ENCODE measurements at regions not wholly inside any gene's neighbourhood (a gene's known extent, or its start where the extent isn't known, plus 50 kb on each side); places are given as distances from the start of the nearest gene placed in this dataset.
A peak's percentile ranks its signal among the peaks of the same experiment; 100 is the strongest.

DNA sequence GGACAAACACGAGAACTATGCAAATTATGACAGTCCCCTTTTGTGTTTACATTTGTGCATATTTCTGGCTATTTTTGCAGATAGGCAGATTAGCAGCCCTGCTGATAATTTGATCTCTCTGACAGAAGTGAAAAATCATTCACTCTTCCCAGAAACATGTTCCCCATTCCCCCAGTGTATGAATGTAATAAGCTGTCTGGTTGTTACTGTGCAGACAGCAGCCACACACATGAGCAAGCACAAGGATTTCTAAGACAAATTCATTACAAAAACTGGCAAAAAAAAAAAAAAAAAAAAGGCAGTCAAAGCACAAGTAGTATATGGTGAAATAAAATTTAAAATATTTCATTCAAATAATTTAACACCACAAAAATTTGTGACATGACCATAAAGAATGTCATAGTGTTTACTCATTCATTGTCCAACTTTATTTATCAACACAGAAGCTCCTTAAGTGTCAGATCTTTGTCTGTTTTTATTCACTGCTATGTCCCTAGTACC is 95.5 kb upstream of the VGLL2 start:
- no peak for DNase-seq

DNA sequence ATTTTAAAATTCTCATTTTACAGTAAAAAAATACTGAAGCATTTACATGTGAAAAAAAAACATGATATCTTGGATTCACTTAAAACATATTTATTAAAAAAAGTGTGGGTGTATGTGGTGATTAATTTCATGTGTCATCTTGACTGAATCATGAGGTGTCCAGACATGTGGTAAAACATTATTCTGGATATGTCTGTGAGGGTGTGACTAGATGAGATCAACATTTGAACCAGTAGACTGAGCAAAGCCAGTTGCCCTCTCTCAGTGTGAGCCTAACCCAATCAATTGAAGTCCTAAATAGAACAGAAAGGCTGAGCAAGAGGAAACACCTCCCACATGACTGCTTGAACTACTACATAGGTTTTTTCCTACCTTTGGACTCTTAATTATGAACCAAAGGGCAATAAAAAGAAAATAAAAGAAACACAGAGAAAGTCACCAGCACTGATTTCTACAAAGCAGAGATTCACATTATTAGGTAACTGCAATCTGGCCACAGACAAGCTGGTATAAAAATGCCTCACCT is 90.5 kb upstream of the VGLL2 start:
- DNase-seq, result no peak

GRCh38 chr6:117188627-117189201 is 76.6 kb upstream of the VGLL2 start:
- DNase-seq, result peak; percentile 22

GRCh38 chr6:117191009-117191408 is 74.3 kb upstream of the VGLL2 start:
- no peak for DNase-seq

DNA sequence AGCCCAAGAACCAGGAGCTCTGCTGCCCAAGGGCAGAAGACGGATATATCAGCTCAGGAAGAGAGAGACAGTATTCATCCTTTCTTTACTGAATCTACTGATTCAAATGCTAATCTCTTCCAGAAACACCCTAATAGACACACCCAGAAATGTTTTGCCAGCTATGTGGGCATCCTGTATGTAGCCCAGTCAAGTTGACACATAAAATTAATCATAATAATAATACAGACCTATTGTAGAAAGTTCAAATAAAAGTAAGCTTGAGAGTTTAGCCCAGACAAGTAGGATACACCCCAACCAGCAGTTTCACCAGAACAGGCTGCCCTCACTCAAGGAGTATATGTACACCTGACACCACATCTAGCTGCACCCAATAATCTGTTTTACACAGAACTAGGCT is 73.9 kb upstream of the VGLL2 start:
- DNase-seq, result no peak

DNA sequence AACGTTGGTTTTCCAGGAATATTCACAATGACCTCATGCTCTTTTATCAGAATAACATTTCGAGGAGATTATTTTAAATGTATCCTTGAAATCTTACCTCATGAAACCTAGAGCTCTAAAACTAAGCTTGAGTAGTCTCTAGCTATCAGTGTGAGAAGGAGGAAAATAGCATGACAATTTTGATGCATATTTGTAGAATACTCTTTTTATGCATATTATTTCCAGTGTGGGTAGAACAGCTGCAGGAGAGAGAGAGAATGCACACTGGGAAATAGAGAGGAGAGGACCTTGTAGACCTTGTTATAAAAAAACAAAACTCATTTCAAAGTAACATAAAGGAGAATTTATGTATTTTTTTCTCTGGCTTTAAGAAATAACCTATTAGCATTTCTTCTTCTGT is 71.1 kb upstream of the VGLL2 start:
- no peak for DNase-seq

GRCh38 chr6:117194978-117195377 is 70.4 kb upstream of the VGLL2 start:
- DNase-seq, result peak; percentile 69

DNA sequence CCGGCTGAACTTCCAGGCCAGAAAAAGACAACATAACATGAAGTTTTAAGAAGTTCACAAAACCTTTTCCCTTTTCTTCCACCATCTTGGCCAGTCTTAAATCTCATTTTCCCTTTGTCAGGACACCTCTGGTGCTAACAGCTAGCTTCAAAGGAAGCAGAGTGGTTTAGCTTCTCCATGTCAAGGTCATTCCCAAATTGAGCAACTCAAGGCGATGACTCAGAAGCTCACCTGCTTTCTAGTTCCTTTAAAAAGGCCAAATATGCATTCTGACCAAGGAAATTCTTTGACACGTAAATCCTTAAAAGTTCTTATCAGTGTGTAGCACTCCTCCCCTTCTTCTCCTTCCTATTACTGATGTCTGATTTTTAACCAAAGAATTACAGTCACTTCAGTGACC is 69.6 kb upstream of the VGLL2 start:
- DNase-seq, result no peak

GRCh38 chr6:117200067-117200466 is 65.3 kb upstream of the VGLL2 start:
- DNase-seq, result no peak

DNA sequence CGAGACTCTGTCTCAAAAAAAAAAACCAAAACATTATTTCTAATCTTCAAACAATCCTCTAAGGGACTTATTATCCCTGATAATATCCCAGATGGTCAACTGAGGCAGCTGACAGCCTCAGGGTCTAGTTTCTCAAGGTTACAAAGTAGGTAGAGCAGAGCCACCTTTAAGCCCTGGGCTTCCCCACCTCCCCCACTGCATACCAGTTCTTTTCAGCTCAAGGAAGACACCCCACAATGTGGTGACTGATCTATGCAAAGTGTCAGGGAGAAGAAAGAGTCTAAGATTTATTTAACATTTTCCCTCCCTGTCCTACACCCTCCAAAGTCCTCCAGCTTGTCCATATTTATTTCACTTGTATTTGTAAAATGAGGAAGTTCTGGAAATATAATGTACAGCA is 60.5 kb upstream of the VGLL2 start:
- no peak for DNase-seq

DNA sequence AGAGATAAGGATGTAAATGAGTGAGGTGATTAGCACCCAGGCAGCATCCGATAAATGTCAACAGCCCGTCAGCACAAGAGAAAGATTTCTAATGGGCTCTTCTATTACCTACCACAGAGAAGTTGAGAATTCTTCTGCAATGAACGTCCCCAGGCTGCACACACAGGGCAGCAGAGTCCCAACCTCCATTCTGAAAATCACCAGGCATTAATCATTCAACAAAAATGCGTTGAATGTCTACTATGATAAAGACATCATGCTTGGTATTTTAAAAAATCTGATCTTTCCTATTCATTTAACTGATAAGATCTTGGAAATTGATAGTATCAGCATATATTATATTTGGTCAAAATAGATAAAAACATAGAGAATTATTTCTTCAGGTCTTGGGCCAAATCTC is 59.5 kb upstream of the VGLL2 start:
- DNase-seq, result no peak

- no peak for DNase-seq
Observed at GRCh38 chr6:117206522-117206921, 58.8 kb upstream of the VGLL2 start.

GRCh38 chr6:117206944-117207687 is 58.2 kb upstream of the VGLL2 start:
- no peak for DNase-seq

GRCh38 chr6:117210279-117210678 is 55.1 kb upstream of the VGLL2 start:
- DNase-seq, result no peak

DNA sequence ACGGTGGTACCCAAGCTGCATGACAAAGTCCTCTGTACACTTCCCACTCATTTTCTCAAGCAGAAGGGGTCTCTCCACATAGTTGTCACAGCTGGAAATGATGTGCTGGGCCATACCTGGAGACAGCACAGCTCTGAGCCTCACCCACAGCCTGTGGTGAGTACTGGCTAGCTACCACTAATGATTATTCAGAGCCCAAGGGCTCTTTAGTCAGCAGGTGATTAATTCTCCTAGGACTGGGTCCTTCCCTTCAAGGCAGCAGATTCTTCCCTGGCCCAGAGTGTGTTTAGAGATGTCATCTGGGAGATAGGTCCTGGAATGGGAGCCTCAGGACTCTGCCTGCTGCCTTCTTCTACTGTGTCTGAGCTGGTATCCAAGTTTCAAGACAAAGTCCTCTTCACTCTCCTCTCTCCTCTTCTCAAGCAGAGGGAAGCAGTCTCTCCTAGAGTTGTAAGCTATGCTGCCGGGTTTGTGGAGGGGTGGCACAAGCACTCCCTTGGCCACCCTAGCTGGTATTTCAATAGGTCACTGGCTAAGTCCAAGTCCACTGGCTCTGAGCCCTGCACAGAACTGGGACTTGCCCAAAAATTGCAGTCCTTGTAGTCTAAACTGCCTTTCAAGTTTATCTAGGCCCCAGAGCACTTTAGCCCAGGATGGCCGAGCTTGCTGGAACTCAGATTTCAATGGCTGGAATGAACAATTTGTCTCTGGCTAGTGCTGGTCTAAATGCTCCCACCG is 49.8 kb upstream of the VGLL2 start:
- no peak for DNase-seq

All from NCI-H774 (cell line).